ENCODE measurements at regions not wholly inside any gene's neighbourhood (a gene's known extent, or its start where the extent isn't known, plus 50 kb on each side); places are given as distances from the start of the nearest gene placed in this dataset.

GRCh38 chr5:124920909-124921666 is 174.6 kb upstream of the ZNF608 start:
- 73 to 78% methylated on average over 9 of the region's 9 CpGs for WGBS, 2 donors
- DNase-seq (ENCODE audit: low spot score in 2 of 2): no peak
- TF ChIP-seq CTCF (IDR thresholded peaks at IDR 0.05): no peak
- TF ChIP-seq POLR2A (IDR thresholded peaks at IDR 0.05): no peak
- intact Hi-C loops (cut with DNase I; ENCODE audit: low total_unique reads): no loop called here
- no peak overlapping the region for H3K4me3 ChIP-seq (ENCODE audit: low read depth, poor library complexity, severe bottlenecking)

GRCh38 chr5:124921694-124922093 is 175.3 kb upstream of the ZNF608 start:
- no peak for DNase-seq (ENCODE audit: low spot score in 2 of 2)
- 73 to 74% methylated on average over 4 of the region's 4 CpGs for WGBS, 2 donors
- intact Hi-C loops (cut with DNase I; ENCODE audit: low total_unique reads): no loop called here
- H3K4me3 ChIP-seq (ENCODE audit: low read depth, poor library complexity, severe bottlenecking): no peak overlapping the region
- TF ChIP-seq POLR2A (IDR thresholded peaks at IDR 0.05): no peak
- TF ChIP-seq CTCF (IDR thresholded peaks at IDR 0.05): no peak

- 50 to 66% methylated on average over 6 of the region's 6 CpGs for WGBS, 2 donors
- TF ChIP-seq CTCF (IDR thresholded peaks at IDR 0.05) (no peak), POLR2A (IDR thresholded peaks at IDR 0.05) (no peak)
Measured at GRCh38 chr5:124922255-124922975, 176.0 kb upstream of the ZNF608 start.

GRCh38 chr5:124923131-124923530 is 176.7 kb upstream of the ZNF608 start:
- no peak overlapping the region for H3K4me3 ChIP-seq (ENCODE audit: low read depth, poor library complexity, severe bottlenecking)
- 33 to 40% methylated on average over 1 of the region's 1 CpG for WGBS, 2 donors
- no peak for TF ChIP-seq CTCF (IDR thresholded peaks at IDR 0.05)
- TF ChIP-seq POLR2A (IDR thresholded peaks at IDR 0.05): no peak
- DNase-seq (ENCODE audit: low spot score in 2 of 2): peak in 1 of 2 donors; percentile 21
- intact Hi-C loops (cut with DNase I; ENCODE audit: low total_unique reads): no loop called here

More at GRCh38 chr5:124922255-124922975, 176.0 kb upstream of the ZNF608 start:
- intact Hi-C loops (cut with DNase I; ENCODE audit: low total_unique reads): no loop called here
- no peak overlapping the region for H3K4me3 ChIP-seq (ENCODE audit: low read depth, poor library complexity, severe bottlenecking)
- no peak for DNase-seq (ENCODE audit: low spot score in 2 of 2)

GRCh38 chr5:124924729-124925128 is 178.3 kb upstream of the ZNF608 start:
- no peak overlapping the region for H3K4me3 ChIP-seq (ENCODE audit: low read depth, poor library complexity, severe bottlenecking)
- intact Hi-C loops (cut with DNase I; ENCODE audit: low total_unique reads): no loop called here
- no peak for DNase-seq (ENCODE audit: low spot score in 2 of 2)
- 94 to 100% methylated on average over 1 of the region's 1 CpG for WGBS, 2 donors
- TF ChIP-seq CTCF (IDR thresholded peaks at IDR 0.05): no peak
- no peak for TF ChIP-seq POLR2A (IDR thresholded peaks at IDR 0.05)

Measured in lower leg skin (tissue), 4 donors.